GM12875 (cell line): ENCODE measurements at regions not wholly inside any gene's neighbourhood (a gene's known extent, or its start where the extent isn't known, plus 50 kb on each side); places are given as distances from the start of the nearest gene placed in this dataset.

ENCODE experiments used
- H3K4me3 ChIP-seq: one replicate; pipeline ENCODE4 v1.5.1; 2011; ENCODE audit warnings: low read depth, low read length, control low read depth
- CTCF ChIP-seq: IDR thresholded peaks from 2 replicates; pipeline ENCODE4 v1.5.1; 2011; ENCODE audit warnings: low read depth, mild to moderate bottlenecking, control low read depth, inconsistent platforms, low read length, moderate library complexity, borderline replicate concordance; ENCODE audit not compliant: insufficient read depth

GRCh38 chr18:27688581-27688980, 488.3 kb downstream of the CDH2 start:
- no peak for TF ChIP-seq CTCF
- H3K4me3 ChIP-seq, result no peak overlapping the region

- H3K4me3 ChIP-seq, result no peak overlapping the region
- TF ChIP-seq CTCF, result no peak
Observed at GRCh38 chr18:27687351-27687979, 489.5 kb downstream of the CDH2 start.

GRCh38 chr18:27685807-27686412, 491.0 kb downstream of the CDH2 start:
- peak; percentile 36; the same call in 1 of the 2 replicates for TF ChIP-seq CTCF
- no peak overlapping the region for H3K4me3 ChIP-seq

- no peak overlapping the region for H3K4me3 ChIP-seq
- no peak for TF ChIP-seq CTCF
Observed at GRCh38 chr18:27685091-27685490, 491.8 kb downstream of the CDH2 start.

- no peak for TF ChIP-seq CTCF
- H3K4me3 ChIP-seq, result no peak overlapping the region
Observed at GRCh38 chr18:27674411-27674810, 489.3 kb upstream of the CHST9 start.

GRCh38 chr18:27673861-27674260, 488.8 kb upstream of the CHST9 start:
- no peak overlapping the region for H3K4me3 ChIP-seq
- TF ChIP-seq CTCF, result no peak

- H3K4me3 ChIP-seq, result no peak overlapping the region
- no peak for TF ChIP-seq CTCF
Observed at GRCh38 chr18:27668158-27668557, 483.1 kb upstream of the CHST9 start.
